CD4-positive, alpha-beta T cell treated with Interleukin-17A for 1 hour (primary cell): ENCODE measurements at regions not wholly inside any gene's neighbourhood (a gene's known extent, or its start where the extent isn't known, plus 50 kb on each side); places are given as distances from the start of the nearest gene placed in this dataset.
"Not testable (repeated sequence)": the region's sequence is repeated elsewhere in the genome, so short reads cannot be mapped to it uniquely, and the experiment has no call there.

Experiments
- DNase-seq: peaks from one replicate; pipeline ENCODE4 v3.0.0-alpha.2; 2020

DNA sequence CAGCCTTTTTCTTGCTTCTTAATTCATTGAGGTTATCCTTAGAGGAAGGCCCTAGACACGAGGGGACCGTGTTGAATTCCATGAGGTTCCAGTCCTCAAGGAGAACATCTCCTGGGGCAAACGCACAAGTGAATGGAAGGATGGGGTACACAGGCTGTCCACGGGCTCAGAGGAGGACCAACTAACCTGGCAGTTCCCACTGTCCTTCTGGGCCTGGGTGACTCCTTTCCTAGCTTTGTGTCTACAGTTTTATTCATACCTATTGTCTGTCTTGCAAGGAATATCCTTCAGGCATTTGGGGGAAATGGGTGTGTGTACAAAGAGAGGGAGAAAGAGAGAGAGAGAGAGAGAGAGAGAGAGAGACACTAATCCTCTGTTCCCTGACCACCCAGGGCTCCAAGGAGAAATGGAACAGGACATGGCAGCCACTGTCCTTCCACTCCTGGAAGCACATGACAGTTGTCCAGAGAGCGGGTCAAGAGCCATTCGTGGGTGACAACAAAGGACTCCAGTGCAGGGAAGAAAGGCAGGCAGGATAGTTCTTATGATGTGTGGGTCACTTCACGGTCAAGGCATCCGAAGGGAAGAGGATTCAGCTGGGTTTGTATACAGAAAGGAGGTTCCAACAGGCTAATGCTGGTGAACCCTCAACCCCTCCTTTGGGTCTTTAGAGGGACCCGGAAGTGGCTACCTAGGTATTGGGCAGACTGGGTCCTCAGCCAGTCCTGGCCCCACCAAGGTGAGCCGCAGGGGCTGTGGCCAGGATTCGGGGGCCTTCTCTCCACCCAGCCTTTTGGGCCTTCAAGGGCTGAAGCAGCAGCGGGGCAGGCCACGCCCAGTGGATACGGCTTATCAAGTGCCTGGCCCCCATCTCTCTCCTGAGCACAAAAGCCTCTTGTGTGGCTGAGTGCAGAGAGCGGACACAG, 150.6 kb downstream of the MYCN start:
- no peak for DNase-seq

DNA sequence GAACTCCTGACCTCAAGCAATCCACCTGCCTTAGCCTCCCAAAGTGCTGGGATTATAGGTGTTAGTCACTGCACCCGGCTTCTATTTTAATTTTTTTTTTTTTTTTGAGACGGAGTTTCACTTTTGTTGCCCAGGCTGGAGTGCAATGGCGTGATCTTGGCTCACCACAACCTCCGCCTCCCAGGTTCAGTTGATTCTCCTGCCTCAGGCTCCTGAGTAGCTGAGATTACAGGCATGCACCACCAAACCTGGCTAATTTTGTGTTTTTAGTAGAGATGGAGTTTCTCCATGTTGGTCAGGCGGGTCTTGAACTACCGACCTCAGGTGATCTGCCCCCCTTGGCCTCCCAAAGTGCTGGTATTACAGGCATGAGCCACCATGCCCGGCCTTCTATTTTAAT, 149.1 kb downstream of the MYCN start:
- DNase-seq, result not testable (repeated sequence)

DNA sequence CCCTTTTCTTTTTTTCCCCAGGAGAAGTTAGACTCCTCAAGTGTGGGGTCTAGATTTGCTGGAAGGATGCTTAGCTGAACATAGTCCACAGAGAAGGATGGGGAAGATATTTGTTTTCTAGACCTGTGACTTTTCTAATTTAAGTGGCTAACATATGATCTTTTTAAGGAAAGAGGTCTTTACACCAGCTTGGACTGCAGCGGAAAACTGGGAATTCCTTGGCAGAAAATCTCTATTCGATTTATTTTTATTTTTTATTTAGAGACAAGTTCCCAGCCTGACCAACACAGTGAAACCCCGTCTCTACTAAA, 148.4 kb downstream of the MYCN start:
- no peak for DNase-seq

DNA sequence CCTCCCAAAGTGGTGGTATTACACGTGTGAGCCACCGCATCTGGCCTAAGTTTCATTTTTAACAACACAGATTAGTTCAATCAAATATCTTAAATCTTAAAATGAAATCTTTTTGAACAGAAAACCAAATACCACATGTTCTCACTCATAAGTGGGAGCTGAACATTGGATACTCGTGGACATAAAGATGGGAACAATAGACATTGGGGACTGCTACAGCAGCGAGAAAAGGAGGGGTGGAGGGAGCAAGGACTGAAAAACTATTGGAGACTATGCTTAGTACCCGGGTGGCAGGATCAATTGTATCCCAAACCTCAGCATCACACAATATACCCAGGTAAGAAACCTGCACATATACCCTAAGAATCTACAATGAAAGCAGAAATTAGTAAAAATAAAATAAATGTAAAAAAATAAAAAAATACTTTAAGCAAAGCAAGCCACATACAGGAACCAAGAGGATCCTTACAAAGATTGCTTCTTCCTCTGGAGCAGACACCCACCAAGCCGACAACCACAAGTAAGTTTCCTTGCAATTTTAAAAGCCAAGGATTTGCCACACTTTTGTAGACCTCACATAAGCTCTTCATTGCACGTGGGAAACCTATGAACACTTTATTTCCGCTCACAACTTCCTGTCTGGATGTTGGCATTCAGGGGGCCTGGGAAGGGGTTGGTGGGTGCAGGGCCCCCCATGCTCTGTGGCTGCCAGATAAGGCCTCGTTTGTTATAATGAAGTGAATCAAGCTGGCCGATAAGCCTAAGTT, 147.9 kb downstream of the MYCN start:
- DNase-seq, result no peak

DNA sequence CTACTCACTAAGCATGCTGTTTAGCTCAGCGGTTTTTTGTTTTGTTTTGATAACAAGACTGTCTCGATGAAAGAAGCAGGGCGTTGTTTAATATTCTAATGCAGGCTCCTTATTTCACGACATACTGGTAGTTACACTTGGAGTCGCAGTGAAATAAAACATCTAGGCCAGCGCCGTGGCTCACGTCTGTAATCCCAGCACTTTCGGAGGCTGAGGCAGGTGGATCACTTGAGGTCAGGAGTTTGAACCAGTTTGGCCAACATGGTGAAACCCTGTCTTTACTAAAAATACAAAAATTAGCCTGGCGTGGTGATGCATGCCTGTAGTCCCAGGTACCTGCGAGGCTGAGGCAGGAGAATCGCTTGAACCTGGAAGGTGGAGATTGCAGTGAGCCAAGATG, 145.8 kb downstream of the MYCN start:
- DNase-seq, result not testable (repeated sequence)

DNA sequence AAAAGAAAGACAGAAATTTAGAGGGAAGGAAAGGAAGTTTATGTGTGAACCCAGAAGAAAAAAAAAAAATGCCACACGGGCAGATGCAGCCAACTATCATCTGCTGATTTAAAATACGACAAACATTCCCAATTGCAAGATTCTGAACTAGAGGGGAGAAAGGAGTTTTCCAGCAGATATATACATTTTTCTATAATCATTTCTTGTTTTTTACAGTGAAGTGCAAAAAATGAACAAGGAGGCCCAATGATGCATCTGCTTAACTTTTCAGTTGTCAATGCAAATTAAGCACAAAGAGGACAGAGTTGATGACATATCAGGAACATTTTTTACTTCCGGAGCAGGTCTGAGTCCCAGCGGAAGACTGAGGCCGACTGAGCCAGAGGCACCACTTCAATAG, 144.7 kb downstream of the MYCN start:
- DNase-seq, result no peak

DNA sequence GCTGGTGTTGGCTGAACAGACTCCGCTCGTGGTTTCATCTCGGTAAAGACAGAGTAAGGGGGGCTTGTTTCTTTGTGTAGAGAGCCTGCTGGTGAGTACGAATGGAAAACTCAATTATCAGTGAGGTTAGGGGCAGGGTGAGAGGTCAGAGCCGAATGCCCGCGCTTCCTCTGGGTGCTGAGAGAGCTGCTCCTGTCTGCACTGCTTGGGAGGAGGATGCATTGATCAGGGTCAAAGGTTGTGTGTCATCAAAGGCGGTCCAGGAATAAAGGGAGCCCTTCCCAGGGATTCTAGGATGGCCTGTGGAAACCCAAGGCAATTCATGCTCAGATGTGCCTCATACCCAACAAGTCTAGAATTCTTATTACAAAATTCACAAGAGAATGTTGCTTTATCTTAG, 143.9 kb downstream of the MYCN start:
- no peak for DNase-seq

DNA sequence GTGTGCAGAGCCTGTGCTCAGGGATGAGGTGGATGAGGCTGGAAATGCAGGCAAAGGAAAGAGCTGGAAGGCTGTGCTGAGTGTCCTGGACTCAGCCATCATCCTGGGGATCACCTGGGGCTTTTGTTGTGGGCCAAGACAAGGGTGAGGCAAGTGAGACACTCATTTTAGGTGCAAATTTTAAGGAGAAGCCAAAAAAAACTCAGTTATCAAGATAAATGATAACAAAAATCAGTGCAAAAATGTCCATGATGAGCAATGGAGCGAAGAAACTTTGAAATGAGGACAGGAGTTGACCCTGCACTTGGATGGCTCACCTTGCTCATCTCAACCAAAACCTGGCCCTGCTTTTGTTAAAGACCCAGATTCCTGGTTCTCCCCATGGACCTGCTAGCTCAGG, 141.9 kb downstream of the MYCN start:
- DNase-seq, result no peak

DNA sequence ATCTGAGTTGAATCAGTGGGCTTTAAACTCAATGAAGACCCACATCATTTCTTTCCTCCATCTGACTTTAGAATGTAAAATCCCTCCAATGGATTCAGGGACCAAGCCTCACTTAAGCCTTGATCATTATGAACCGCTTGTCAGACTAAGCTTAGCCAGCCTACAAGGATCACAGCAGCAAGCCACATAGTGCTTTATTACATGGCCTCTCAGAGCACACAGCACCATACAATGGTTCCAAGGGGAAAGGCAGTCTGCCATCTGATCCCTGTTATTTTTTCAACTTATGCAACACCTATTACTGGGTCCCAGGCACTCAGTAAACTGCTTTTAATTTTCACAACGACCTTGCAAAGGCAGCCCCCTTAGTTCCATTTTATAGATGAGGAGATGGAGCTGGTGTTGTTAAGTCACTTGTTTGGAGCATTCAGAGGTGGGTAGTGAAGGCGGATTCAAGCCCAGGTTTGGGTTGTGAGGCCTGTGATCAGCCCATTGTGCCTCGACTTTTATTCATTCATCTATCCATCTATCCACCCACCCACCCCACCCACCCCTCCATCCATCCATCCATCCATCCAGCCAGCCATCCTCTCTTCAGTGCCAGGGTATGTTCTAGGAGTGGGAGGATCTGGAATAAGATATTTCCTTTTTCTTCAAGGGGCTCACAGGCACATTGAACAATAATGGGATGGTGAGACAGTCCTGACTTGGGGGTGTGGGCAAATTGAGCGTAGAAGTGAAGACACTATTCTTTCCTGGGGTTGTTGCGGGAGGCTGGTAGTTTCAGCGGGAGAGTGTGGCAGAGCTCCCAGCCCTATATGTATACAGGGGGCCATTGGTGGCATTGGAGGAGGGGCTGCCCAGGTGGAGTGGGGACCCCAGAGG, 141.2 kb downstream of the MYCN start:
- no peak for DNase-seq

DNA sequence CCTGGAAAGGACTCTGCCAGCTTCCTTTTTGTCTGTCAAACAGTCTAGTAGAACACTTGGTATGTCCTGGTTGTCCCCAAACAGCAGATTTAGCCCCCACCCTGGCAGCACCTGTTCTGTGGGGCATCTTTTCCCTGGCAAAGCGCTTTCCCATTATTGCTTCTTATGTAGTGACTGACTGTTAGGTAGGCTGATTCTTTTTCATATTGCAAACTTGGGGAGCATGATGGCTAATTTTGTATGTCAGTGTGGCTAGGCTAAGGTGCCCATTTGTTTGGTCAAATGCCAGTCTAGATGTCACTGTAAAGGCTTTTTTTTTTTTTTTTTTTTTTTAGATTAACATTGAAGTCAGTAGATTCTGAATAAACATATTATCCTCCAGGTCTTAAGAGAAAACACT, 140.2 kb downstream of the MYCN start:
- DNase-seq, result no peak

DNA sequence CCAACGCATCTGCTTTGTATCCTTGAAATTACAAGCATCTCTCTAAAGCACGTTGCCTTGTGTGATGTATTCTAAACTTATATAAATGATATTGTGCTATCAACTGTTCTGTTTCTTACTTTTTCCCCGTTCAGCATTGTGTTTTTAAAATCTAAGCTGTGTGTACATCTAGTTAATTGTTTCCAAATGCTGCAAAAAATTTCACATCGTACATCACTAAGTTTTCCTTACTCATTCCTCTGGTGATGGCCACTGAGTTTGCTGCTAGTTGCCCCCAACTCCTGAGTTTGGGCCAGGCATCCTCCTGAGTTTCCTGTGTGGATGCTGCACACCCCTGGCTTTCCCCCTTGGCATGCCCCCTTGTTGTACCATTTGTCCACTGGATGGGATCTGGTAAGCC, 139.7 kb downstream of the MYCN start:
- no peak for DNase-seq

DNA sequence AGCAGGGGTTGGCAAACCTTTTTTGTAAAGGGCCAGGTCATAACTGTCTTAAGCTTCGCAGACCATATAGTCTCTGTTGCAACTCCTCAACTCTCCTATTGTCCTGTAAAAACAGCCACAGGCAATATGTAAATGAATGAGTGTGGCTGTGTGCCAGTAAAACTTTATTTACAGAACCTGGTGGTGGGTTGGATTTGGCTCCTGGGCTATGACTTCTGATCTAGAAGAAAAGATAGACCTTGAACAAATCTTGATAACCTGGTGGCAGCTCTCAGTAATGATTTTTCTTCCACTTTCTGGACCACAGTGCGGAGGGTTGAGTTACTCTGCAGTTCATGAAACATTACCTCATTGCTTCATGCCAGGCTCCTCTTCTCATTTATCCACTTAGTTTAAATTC, 139.3 kb downstream of the MYCN start:
- no peak for DNase-seq

DNA sequence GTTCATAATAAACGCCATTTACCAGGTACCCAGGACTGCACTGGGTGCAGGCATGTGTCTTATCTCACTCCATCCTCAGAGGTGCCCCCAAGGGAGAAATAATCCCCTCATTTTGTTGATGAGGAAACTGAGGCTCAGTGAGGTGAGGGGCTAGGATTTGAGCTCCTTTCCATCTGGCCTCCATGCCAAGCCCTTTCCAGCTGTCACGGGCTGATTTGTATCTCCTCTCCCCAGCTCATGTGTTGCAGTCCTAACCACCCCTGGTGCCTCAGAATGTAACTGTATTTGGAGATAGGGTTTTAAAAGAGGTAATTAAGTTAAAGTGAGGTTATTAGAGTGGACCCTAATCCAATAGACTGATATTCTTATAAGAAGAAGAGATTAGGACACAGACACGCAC, 137.3 kb downstream of the MYCN start:
- no peak for DNase-seq

DNA sequence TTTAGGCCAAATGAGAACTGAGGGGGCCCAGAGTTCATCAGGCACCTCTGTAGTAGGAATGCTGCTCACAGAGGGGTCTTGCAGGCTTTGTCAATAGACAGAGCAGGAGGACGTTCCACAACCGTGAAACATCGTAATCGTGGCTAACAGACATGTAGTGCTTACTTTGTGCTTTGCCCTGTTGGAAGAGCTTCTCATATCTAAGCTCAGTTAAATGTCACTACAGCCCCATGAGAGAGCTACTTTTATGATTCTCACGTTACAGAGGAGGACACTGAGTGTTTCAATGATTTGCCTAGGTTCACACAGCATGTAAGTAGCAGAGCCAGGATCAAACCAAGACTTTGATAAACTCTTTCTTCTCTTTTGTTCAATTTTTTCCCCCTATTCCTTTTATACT, 136.6 kb downstream of the MYCN start:
- no peak for DNase-seq

DNA sequence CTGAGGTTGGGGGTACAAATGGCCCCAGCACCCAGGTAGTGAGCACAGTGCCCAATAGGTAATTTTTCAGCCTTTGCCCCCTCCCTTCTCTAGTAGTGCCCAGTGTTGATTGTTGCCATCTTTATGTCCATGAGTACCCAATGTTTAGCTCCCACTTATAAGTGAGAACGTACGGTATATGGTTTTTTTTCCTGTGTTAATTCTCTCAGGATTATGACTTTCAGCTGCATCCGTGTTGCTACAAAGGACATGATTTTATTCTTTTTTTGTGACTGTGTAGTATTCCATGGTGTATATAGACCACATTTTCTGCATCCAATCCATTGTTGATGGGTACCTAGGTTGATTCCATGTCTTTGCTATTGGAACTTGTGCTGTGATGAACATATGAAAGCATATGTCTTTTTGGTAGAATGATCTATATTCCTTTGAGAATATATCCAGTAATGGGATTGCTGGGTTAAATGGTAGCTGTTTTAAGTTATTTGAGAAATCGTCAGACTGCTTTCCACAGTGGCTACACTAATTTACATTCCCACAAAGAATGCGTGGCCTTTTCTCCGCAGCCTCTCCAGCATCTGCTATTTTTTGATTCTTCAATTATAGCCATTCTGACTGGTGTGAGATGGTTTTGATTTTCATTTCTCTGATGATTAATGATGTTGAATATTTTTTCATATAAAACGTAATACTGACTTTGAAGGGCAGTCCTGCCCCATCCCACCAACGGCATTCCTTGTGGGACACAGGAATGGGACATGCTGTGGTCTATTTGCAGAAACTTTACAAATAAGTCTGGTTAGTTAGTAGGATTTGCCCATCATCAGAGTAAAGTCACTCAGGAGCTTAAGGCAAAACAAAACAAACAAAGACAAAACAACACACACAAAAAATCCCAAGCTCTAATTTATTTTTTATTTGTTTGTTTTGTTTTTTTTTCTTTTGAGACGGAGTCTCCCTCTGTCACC, 135.0 kb downstream of the MYCN start:
- DNase-seq, result no peak

DNA sequence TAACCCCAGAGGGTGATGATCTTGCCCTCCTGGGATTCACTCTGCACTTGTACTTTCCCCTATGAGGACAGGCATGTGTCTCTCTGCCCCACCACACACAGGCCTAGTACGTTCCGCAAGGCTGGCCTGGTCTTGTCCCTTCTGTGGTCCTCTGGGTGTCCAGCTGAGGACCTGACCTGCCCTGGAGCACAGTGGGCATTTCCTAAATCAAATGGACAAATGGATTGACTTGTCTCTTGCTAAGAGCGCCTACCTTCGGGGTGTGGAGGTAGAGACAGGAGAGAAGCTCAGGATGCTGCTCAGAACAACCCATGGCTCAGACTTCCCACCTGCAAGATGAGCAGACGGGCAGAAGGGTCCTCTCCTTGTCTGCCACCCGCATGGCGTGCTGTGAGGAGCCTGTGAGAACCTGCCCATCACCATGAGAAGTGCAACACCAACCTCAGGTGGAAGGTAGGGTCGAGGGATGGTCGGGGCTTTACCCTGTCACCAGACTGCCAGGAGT, 133.6 kb downstream of the MYCN start:
- DNase-seq, result no peak

DNA sequence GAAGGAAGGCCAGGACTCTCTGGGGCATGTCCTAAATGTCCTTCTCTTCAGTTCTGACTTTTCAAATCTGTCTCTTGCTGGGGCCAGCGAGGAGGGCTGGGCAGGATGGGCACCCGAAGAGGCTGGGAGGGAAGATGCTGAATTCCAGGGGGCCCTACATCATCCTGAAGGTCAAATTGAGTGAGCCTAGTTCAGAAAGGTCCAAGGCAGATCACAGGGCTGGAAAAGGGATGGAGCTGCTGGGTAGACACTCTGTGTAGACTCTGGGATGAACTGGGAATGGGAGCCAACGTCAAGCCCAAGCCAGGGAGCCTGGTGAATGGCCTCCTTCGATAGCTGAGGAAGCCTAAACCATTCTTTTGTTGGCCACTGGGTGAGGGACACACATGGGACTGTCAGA, 133.1 kb downstream of the MYCN start:
- no peak for DNase-seq

DNA sequence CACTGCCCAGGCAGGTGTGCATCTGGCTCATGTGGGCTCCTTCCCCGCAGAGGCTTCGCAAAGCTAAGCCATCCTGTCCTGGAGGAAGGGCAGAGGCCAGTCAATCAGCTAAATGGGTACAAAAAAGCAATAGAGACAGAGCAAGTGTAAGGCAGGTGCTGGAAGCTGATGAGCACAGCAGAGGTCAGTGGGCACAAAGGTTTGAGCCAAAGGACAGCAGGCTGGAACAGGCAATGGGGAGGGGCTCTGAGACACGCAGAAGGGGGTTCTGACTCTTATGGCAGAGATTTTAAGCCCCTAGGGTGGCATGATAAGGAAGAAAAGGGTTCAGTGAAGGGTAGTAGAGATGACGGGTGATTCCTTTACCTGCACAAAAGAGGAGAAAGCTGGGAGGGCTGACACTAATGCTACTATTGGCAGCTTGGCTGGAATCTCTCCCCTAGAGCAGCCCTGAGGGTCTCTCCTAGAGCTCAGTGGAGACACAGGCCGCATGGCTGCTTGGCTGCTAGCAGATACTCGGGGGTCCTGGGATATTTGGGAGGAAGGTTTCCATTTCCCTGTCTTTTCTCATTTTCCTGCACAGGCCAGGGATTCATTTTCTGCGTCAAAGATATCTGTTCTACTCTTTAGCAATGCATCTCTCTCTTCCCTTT, 132.4 kb downstream of the MYCN start:
- no peak for DNase-seq

DNA sequence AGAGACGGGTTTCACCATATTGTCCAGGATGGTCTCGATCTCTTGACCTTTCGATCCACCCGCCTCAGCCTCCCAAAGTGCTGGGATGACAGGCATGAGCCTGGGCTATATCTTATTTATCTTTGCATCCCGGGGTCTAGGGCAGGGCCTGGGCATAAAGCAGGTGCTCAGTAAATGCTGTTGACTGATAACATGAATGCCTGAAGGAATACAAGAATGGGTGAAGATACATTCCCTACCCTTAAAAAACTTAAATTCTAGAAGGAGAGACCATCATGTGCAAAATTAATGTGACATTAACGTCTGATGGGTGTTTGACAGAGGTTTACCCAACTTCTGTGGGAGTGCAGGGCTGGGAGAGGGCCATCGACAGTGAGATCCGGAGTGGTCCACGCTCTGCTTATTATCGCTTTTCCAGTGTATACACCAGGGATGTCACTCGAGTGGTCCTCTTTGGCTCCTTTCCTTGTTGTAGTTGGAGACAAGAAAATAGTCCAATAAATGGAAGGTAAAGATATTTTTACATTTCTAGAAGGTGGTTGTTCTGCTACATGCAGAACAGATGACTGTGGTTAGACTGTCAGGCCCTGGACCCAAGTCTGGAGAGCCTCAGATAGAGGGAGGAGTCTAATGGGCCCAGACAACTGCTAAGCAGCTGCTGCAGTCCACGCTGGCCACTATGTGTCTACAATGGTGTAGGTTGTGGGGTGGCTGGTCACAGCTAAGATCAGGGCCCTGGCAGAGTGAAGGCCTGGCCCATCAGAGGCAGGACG, 131.7 kb downstream of the MYCN start:
- no peak for DNase-seq

DNA sequence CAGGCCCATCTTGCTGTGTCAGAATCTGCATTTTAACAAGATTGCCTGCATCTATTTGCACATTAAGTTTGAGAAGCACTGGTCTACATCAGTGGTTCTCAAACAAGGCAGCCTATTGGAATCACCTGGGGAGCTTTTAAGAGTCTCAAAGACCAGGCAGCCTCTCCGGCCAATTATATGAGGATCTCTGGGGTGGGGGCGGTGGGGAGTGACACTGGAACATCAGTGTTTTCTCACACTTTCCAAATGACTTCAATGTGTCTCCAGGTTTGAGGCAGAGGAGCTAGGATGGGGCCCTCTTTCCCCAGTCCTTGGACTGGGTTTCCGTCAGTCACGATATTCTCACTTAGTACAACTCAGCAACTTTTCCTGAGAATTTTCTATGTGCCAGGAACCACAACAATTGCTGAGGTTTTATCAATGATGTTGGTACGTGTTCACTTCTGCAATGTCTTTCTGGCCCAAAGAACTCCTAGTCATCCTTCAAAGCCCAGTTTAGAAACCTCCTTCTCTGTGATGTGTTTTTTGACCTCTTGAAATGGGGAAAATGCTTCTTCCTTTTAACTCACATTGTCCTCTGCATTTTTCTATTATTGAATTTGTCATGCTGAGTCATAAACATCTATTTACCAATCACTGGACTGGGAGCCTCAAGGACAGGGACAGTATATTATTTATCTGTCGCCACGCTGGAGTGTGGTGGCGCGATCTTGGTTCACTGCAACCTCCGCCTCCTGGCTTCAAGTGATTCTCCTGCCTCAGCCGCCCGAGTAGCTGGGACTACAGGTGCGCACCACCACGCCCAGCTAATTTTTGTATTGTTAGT, 130.9 kb downstream of the MYCN start:
- no peak for DNase-seq
